GM12874 (cell line): ENCODE measurements at regions not wholly inside any gene's neighbourhood (a gene's known extent, or its start where the extent isn't known, plus 50 kb on each side); places are given as distances from the start of the nearest gene placed in this dataset.
A peak's percentile ranks its signal among the peaks of the same experiment; 100 is the strongest.

Experiments
- TF ChIP-seq, protein P1 (sequence below): IDR thresholded peaks from 2 replicates; pipeline ENCODE4 v1.5.1; 2011; ENCODE audit warnings: low read depth, mild to moderate bottlenecking, control low read depth, low read length, moderate library complexity; ENCODE audit not compliant: insufficient read depth

DNA sequence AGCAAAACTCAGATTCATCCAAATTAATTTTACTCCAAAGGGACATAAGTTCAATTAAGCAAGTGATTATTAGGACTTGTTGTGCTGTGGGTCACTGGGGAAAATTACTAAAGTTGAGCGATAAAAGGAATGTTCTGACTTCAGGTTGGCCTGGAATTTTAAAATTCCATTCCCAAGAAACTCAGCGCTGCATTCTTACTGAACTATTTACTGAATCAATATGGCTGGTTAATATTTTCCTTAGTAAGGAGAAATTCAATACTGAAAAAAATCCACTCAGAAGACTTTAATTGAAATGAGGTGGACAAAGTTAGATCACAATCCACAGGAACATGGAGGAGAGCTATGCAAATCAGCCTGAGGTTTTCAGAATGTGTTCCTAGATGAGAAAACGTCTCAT is 578.9 kb upstream of the NR5A2 start:
- TF ChIP-seq, protein P1, sequence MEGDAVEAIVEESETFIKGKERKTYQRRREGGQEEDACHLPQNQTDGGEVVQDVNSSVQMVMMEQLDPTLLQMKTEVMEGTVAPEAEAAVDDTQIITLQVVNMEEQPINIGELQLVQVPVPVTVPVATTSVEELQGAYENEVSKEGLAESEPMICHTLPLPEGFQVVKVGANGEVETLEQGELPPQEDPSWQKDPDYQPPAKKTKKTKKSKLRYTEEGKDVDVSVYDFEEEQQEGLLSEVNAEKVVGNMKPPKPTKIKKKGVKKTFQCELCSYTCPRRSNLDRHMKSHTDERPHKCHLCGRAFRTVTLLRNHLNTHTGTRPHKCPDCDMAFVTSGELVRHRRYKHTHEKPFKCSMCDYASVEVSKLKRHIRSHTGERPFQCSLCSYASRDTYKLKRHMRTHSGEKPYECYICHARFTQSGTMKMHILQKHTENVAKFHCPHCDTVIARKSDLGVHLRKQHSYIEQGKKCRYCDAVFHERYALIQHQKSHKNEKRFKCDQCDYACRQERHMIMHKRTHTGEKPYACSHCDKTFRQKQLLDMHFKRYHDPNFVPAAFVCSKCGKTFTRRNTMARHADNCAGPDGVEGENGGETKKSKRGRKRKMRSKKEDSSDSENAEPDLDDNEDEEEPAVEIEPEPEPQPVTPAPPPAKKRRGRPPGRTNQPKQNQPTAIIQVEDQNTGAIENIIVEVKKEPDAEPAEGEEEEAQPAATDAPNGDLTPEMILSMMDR = no peak

DNA sequence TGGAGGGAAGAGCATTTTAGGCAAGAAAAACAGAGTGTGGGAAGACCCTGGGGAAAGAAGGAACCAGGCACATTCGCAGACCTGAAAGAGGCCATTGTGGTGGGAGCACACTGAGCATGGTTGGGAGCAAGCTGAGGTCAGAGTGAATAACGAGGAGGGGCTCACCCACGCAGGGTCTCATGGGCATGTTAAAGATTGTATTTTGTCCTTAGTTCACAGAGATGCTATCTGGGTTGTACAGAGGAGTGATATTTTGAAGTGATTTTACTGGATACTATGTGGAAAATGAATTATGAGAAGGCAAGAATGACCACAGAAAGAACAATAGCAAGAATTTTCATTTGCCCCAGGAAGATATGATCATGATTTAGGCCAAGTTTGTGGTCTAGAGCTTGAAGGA is 578.3 kb upstream of the NR5A2 start:
- TF ChIP-seq, protein P1 = no peak

DNA sequence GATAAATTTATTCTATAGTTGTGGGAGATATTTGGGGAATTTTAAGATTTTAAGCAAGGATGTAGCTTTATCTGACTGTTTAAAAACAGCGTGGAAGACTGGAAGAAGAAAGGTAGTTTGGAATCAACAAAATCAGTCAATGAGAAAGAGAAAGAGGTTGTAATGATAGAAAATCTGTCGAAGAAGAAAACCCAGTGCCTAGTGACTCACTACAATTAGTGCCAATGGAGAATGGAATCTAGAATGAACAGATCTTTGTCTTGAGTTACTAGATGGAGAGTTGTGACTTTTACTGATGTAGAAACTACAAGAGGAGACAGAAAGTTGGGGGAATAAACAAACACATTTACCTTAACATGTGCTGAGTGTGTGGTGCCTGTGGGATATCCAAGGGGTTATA is 577.8 kb upstream of the NR5A2 start:
- TF ChIP-seq, protein P1 = no peak

DNA sequence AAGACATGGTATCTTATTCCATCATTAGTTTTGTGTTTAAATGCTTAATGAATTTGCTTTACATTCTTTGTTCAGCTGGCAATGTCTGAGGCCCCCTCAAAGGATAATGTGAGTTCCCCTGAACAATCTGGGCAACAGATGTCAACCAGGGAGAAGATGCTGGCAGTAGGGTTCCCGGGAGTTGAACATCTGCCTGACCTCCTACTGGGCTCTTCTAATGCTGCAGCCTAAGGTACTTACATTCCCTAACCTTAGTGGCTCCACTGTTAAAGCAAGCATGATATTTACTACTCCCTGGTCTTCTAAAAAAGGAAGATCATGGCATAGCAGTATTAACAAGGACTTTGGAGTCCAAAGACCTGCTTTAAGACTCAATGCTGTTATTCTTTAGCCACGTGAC is 574.9 kb upstream of the NR5A2 start:
- TF ChIP-seq, protein P1 = no peak

DNA sequence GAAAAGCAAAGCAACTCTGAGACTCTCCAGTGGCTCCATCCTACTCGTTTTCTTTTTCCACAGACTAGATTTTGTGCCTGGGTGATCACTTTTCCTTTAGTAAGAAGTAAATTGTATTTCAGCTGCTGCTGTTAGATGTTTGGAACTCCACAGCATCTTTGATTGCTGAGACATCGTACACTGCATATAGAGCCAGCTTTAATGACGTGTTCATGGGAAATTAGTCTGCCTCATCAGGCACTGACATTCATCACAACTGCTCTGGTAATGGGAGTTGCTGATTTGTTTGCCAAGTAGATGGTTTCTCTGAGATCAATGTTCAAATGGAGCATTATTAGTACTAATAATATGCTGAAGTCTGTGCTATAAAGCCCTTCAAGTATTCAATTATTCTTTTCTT is 573.8 kb upstream of the NR5A2 start:
- TF ChIP-seq, protein P1 = no peak

DNA sequence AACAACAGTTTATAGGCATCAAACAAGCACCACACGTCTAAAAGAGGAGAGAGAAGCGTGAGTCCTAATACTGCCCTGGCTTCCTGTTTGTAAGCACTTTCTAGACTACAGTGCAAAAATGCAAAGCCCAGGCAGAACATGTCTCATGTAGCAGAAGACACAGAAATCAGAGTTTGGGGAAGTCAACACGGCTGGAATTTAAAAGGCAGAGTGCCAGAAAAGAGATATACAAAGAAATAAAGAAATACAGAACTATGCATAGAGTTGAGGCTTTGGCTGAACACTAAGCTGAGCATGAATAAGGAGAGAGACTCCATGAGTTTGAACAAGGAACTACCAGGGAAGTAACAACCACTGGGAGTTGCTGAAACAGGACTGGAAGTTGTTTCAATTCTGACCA is 566.6 kb upstream of the NR5A2 start:
- TF ChIP-seq, protein P1 = no peak

DNA sequence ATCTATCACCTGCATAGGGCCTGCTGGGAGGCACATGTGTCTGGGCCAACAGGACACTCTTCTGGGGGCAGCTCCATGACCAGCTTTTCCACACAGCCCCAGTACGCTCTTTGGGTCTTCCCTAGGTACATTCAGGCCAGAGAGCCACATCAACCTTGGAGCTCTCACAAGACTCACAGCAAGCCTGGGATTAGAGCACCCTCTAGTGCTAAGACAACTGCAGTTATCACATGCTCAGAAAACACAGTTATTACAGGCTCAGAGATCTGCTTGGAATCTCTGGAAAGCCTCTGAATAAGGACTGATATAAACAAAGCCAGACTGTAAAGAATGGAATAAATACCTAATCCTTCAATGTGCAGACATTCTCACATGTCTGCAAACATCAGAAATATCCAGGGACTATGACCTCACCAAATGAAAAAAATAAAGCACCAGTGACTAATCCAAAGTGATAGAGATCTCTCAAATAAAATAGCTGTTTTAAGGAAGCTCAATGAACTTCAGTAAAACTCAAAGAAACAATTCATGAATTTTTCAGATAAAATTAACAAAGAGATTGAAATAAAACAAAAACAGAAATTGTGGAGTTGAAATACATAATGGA is 563.9 kb upstream of the NR5A2 start:
- TF ChIP-seq, protein P1 = peak; percentile 66
